Pancreas (tissue), 10 donors: ENCODE measurements at regions not wholly inside any gene's neighbourhood (a gene's known extent, or its start where the extent isn't known, plus 50 kb on each side); places are given as distances from the start of the nearest gene placed in this dataset.

Experiments
- ATAC-seq, 4 donors: fragments of 200-7000 bp; cut with Tn5 transposase; one replicate each; pipeline versions ENCODE4 v1.8.0 to v1.9.1; 2020; ENCODE audit warnings: mild to moderate bottlenecking in 4 of 4, moderate library complexity in 4 of 4
- DNase-seq, 6 donors: peaks; one replicate each; pipeline ENCODE4 v3.0.0-alpha.2; 2020
- FAIRE-seq: peaks from 2 replicates; lab custom pipeline; 2012; peaks lifted over from hg19 to GRCh38; lab: Jason Lieb, UNC
- H3K27ac ChIP-seq, 4 donors: fragments of 200-600 bp; sonication (generic); 1 replicate in 3 of 4; 2 replicates in 1 of 4; pipeline versions ENCODE4 v1.5.0 to v1.8.0; 2020
- H3K27me3 ChIP-seq, 4 donors: fragments of 200-600 bp; one replicate each; pipeline ENCODE4 v1.8.0; 2021
- H3K36me3 ChIP-seq, 3 donors: fragments of 200-600 bp; sonication (generic) in 1 of 3; one replicate each; pipeline versions ENCODE4 v1.5.0 to v1.8.0; 2020 to 2021
- H3K4me1 ChIP-seq, 3 donors: fragments of 200-600 bp; one replicate each; pipeline ENCODE4 v1.8.0; 2021
- H3K4me3 ChIP-seq, 4 donors: fragments of 200-600 bp; sonication (generic) in 2 of 4; one replicate each; pipeline versions ENCODE4 v1.5.0 to v1.8.0; 2020 to 2021
- H3K9me3 ChIP-seq, 4 donors: fragments of 200-600 bp; one replicate each; pipeline ENCODE4 v1.8.0; 2021
- CTCF ChIP-seq, 4 donors: fragments of 200-600 bp; sonication (generic) in 3 of 4; IDR thresholded peaks; one replicate each; pipeline versions ENCODE4 v1.5.0 to v1.8.0; 2021; ENCODE audit warnings: antibody characterized with exemption in 4 of 4
- WGBS, 2 donors: extraction: QIAGEN DNeasy Blood & Tissue Kit; methylation state at CpG; one replicate each; pipeline ENCODE4 v1.1.7; 2013; 5-methylcytosine and 5-hydroxymethylcytosine counted together
- intact Hi-C, 3 donors: fragments of 100-400 bp; cut with DNase I; formaldehyde crosslinking; loops; one replicate each; pipeline versions ENCODE4 v1.11.1 to v1.14.2; 2022
- donor health status: healthy with polysubstance abuse.
- donor health status: DM: no; HTN: no; CAD: no; lungs with moderate emphysema.
- donor health status: DM: no; HTN: no; CAD: no.
- donor health status: control.
- donor health status: control.
- donor health status: Bipolar disorder and iron deficiency.
- donor health status: DM: yes; HTN: yes; CAD: no.
- donor health status: DM: no; HTN: no; CAD: no.
- donor health status: DM: no; HTN: no; CAD: no.
- donor health status: DM: yes; HTN: yes; CAD: no.

GRCh38 chr2:16719485-16719808 is 53.8 kb upstream of the CYRIA start:
- WGBS, 2 donors, result 35 to 53% methylated on average over 3 of the region's 3 CpGs
- Histone ChIP-seq H3K27ac (no peak overlapping the region), H3K27me3 (peaks cover 0 to 14% (median 0%) of the 10 kb centered on the region in 4 donors), H3K9me3 (no peaks in the 10 kb centered on the region), H3K4me3 (no peak overlapping the region), H3K4me1 (no peaks in the 10 kb centered on the region), H3K36me3 (no peaks in the 10 kb centered on the region)
- FAIRE-seq, result no peak
- no peak for TF ChIP-seq CTCF (IDR thresholded peaks at IDR 0.05)
- DNase-seq, result no peak
- intact Hi-C loops, result no loop called here
- ATAC-seq, result no peak

DNA sequence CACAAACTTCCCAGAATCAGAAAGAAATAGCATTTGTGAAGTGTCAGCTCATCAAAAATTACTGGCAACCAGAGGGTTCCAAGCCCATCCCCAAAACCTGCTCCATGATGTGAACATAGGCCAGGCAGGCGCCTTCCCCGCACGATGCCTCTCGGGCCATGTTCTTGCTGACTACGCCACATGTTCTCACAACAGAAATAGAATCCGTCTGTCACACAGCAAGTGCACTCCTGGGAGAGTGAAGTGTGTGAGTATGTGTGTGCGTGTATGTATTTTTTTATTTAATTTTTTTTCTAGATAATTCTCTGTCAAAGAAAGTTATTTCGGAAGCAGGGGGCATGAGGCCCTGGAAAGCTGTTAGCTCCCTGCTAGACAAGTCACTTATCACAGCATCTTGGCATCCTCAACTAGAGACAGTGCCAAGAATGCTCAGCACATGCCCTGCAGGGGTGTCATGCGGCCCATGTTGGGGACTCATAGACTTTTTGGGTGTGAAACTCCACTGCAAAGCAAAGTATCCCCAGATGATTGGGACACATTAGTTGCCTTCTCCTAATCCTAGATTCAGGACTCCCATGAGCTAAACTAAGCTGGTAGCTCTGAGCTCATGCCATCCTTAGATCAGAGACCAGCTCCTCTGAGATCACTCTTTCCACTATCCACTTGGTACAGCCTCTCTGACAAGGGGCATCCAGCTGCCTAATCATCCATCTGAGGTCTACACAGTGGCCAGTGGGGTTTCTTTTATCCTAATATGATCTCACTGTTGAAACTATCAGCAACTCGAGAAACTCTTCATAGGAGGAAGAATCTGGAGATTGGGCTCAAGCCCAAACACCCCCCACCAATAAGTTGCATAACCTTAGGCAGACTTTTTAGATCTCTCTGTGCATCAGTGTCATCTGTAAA is 53.2 kb upstream of the CYRIA start:
- 74 to 77% methylated on average over 10 of the region's 10 CpGs for WGBS, 2 donors
- Histone ChIP-seq H3K9me3 (no peaks in the 10 kb centered on the region), H3K4me3 (no peak overlapping the region), H3K27me3 (peaks cover 0 to 8% (median 0%) of the 10 kb centered on the region in 4 donors), H3K36me3 (no peaks in the 10 kb centered on the region), H3K27ac (no peak overlapping the region), H3K4me1 (no peaks in the 10 kb centered on the region)
- DNase-seq, result no peak
- no peak for FAIRE-seq
- intact Hi-C loops, result no loop called here
- no peak for ATAC-seq
- TF ChIP-seq CTCF (IDR thresholded peaks at IDR 0.05), result no peak

DNA sequence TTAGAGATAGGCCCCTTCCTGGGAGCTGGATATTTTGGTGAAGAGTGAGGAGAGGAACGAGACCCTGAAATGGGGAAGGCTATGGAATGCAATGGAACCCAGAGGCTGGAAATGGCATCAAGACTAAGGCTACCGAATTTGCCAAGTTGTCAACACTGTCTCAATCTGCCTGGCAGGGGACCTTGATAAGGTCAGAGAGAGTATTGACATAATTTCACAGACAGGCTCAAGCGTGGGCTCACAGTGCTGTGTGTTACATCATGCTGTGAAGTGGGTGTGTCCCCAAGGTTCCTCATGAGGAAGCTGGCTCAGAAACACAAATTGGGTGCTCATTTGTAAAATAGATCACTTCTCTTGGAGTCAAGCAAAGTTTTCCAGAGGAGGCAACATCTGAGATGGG is 51.8 kb upstream of the CYRIA start:
- Histone ChIP-seq H3K4me3 (no peak overlapping the region), H3K4me1 (no peaks in the 10 kb centered on the region), H3K36me3 (no peaks in the 10 kb centered on the region), H3K27me3 (peaks cover 0 to 7% (median 0%) of the 10 kb centered on the region in 4 donors), H3K9me3 (no peaks in the 10 kb centered on the region), H3K27ac (no peak overlapping the region)
- DNase-seq (no peak), FAIRE-seq (no peak), ATAC-seq (peak; percentile 21 to 51 (median 45))
- WGBS, 2 donors, result 27 to 31% methylated on average over 3 of the region's 3 CpGs
- no peak for TF ChIP-seq CTCF (IDR thresholded peaks at IDR 0.05)
- intact Hi-C loops, result no loop called here

GRCh38 chr2:16716944-16717343 is 51.3 kb upstream of the CYRIA start:
- no peak for TF ChIP-seq CTCF (IDR thresholded peaks at IDR 0.05)
- FAIRE-seq (no peak), DNase-seq (no peak), ATAC-seq (no peak)
- intact Hi-C loops, result no loop called here
- no peak overlapping the region for H3K27ac ChIP-seq
- no peaks in the 10 kb centered on the region for H3K36me3 ChIP-seq
- H3K9me3 ChIP-seq, result no peaks in the 10 kb centered on the region
- H3K27me3 ChIP-seq, result peaks cover 0 to 4% (median 0%) of the 10 kb centered on the region in 4 donors
- no peaks in the 10 kb centered on the region for H3K4me1 ChIP-seq
- no peak overlapping the region for H3K4me3 ChIP-seq
- WGBS, 2 donors, result 76% methylated on average over 4 of the region's 4 CpGs

DNA sequence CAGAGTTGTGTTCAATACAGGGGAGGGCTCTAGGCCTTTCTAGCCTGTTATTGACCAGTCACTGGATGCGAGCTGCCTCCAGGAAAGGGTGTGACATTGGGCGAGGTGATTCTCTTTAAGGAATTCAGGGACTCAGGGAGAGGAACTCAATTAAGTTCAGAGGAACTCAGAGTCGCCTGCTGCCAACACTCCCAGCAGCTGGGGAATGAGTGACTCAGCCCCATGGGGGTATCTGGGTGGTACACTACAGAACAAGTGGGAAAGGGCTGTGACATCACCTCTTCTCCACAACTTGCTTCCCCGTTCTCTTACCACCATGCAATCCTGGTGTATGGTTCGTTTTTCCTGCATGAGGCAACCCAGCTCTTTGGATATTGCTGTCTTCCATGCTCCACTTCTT is 50.4 kb upstream of the CYRIA start:
- Histone ChIP-seq H3K27ac (no peak overlapping the region), H3K9me3 (no peaks in the 10 kb centered on the region), H3K4me3 (no peak overlapping the region), H3K36me3 (no peaks in the 10 kb centered on the region), H3K27me3 (peaks cover 0 to 2% (median 0%) of the 10 kb centered on the region in 4 donors), H3K4me1 (no peaks in the 10 kb centered on the region)
- no peak for DNase-seq
- TF ChIP-seq CTCF (IDR thresholded peaks at IDR 0.05), result no peak
- 67 to 70% methylated on average over 5 of the region's 5 CpGs for WGBS, 2 donors
- ATAC-seq, result peak in 1 of 4 donors; percentile 17
- FAIRE-seq, result no peak
- intact Hi-C loops, result no loop called here
